ENCODE measurements at regions not wholly inside any gene's neighbourhood (a gene's known extent, or its start where the extent isn't known, plus 50 kb on each side); places are given as distances from the start of the nearest gene placed in this dataset.

DNA sequence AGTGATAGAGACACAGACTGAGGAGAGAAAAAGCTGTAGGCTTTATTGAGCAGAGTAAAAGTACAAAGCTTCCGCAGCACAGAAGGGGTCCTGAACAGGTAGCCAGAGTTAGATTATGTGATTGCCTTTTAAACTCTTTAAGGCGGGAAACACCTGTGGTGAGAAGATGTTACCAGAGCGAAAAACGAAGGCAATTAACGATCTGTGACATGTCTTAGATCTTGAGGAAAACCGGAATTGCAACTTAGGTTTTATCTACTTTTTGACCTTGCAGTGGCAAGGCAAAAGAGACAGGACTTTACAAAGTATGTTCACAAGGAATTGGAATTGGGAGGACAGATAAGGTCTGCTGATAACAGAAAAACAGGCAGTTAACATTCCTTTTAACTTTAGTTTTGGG lies 493.6 kb upstream of the FAT3 start:
- H3K4me3 ChIP-seq (ENCODE audit: low read length in 2 of 2) = no peak overlapping the region
- no peaks in the 10 kb centered on the region for H3K36me3 ChIP-seq (ENCODE audit: control insufficient read depth in 2 of 2, insufficient read depth in 2 of 2, low read length in 2 of 2)
- no peaks in the 10 kb centered on the region for H3K27me3 ChIP-seq (ENCODE audit: control insufficient read depth in 1 of 2, insufficient read depth in 2 of 2, low read length in 2 of 2)
- no peaks in the 10 kb centered on the region for H3K4me1 ChIP-seq (ENCODE audit: control insufficient read depth, insufficient read depth, low read length)
- no peak overlapping the region for H3K9ac ChIP-seq (ENCODE audit: low read length in 2 of 2)
- H3K9me3 ChIP-seq (ENCODE audit: control insufficient read depth in 2 of 2, low read length in 2 of 2) = no peaks in the 10 kb centered on the region
- no peak overlapping the region for H3K27ac ChIP-seq (ENCODE audit: low read length)

DNA sequence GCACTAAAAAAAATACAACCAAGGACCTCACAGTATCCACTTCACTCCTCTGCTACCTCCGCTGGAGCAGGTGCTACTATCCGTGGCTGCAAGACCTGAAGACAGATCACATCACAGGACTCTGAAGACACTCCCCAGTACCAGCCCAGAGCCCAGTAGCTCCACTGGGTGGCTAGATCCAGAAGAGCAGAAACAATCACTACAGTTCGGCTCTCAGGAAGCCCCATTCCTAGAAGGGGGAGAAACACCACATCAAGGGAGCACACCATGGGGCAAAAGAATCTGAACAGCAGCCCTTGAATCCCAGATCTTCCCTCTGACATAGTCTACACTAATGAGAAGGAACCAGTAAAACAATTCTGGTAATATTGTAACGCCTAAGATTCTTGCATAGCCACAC lies 494.0 kb upstream of the FAT3 start:
- Histone ChIP-seq H3K4me1 (ENCODE audit: control insufficient read depth, insufficient read depth, low read length) (no peaks in the 10 kb centered on the region), H3K9ac (ENCODE audit: low read length in 2 of 2) (no peak overlapping the region), H3K9me3 (ENCODE audit: control insufficient read depth in 2 of 2, low read length in 2 of 2) (no peaks in the 10 kb centered on the region), H3K4me3 (ENCODE audit: low read length in 2 of 2) (no peak overlapping the region), H3K27ac (ENCODE audit: low read length) (no peak overlapping the region), H3K27me3 (ENCODE audit: control insufficient read depth in 1 of 2, insufficient read depth in 2 of 2, low read length in 2 of 2) (no peaks in the 10 kb centered on the region), H3K36me3 (ENCODE audit: control insufficient read depth in 2 of 2, insufficient read depth in 2 of 2, low read length in 2 of 2) (no peaks in the 10 kb centered on the region)

DNA sequence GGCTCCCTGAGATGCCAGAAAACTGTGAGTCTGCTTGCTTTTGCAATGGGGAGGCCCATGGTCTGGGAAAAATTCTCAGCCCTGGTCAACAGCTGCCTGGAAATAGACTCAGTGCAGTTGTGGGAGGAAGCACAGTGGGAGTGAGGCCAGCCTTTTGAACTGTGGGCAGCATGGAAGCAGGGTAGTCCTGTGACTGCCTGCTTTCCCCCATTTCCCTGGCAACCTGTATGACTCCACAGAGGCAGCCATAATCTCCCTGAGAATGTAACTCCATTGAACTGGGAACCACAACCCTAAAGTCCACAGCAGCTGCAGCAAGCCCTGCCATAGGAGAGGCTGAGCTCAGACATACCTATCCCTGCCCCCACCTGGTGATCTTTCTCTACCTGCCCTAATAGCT lies 494.6 kb upstream of the FAT3 start:
- Histone ChIP-seq H3K4me1 (ENCODE audit: control insufficient read depth, insufficient read depth, low read length) (no peaks in the 10 kb centered on the region), H3K27me3 (ENCODE audit: control insufficient read depth in 1 of 2, insufficient read depth in 2 of 2, low read length in 2 of 2) (no peaks in the 10 kb centered on the region), H3K27ac (ENCODE audit: low read length) (no peak overlapping the region), H3K9ac (ENCODE audit: low read length in 2 of 2) (no peak overlapping the region), H3K36me3 (ENCODE audit: control insufficient read depth in 2 of 2, insufficient read depth in 2 of 2, low read length in 2 of 2) (no peaks in the 10 kb centered on the region), H3K4me3 (ENCODE audit: low read length in 2 of 2) (no peak overlapping the region), H3K9me3 (ENCODE audit: control insufficient read depth in 2 of 2, low read length in 2 of 2) (no peaks in the 10 kb centered on the region)

DNA sequence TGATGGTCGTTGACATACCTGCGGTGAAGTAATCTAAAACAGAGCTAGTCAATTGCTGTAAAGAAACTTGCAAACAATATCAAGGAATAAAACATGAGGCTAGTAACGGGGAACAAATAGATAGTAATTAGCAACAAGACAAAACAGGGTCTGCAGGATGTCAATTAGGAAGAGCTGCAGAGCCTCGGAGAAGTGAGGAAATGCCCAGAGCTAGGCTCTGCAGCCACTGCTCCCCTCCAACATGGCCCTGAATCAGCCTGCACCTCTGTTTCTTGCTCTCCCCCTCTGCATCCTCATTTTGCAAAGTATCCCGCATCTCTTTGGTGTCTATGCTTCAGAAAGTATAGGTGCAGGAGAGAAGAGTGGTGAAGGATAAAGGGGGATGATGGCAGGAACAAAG lies 507.4 kb upstream of the FAT3 start:
- H3K4me1 ChIP-seq (ENCODE audit: control insufficient read depth, insufficient read depth, low read length) = no peaks in the 10 kb centered on the region
- H3K9ac ChIP-seq (ENCODE audit: low read length in 2 of 2) = no peak overlapping the region
- no peaks in the 10 kb centered on the region for H3K9me3 ChIP-seq (ENCODE audit: control insufficient read depth in 2 of 2, low read length in 2 of 2)
- H3K27me3 ChIP-seq (ENCODE audit: control insufficient read depth in 1 of 2, insufficient read depth in 2 of 2, low read length in 2 of 2) = no peaks in the 10 kb centered on the region
- H3K27ac ChIP-seq (ENCODE audit: low read length) = no peak overlapping the region
- H3K36me3 ChIP-seq (ENCODE audit: control insufficient read depth in 2 of 2, insufficient read depth in 2 of 2, low read length in 2 of 2) = no peaks in the 10 kb centered on the region
- no peak overlapping the region for H3K4me3 ChIP-seq (ENCODE audit: low read length in 2 of 2)

DNA sequence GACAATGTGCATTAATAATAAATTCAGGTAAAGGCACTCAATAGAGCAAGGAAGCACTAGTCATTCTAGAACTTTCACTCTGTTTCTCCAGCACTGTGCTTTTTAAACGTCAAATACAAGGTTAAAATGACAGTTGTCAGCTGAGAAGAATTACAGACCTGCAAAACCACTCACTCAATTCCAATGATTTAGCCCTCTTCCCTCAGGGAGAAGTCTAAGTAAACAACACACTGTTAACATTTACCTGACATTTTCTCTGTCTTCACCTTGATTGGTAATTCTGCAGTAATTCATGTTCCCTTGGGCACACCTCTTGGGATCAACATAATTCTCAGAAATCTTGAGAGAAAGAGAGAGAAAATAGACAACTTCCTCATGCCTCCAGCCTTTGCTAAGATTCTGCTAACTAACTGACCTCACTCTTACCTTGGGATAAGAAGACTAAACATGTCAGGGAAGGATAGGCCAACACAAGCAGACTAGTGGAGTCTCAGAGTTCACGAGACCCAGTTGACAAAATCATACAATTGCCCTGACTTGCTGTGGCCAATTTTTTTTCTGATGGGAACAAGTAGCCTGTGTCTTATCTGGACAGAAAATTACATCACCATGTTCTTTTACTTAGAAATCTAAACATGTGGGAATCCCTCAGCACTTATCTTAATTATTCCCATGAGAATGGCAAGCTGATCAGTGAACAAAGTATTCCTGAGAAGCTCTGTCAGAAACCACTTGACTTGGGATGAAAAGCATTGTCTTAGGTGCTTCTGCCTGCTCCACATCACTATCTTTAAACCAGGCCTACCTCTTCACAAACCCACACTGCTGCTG lies 516.8 kb upstream of the FAT3 start:
- no peaks in the 10 kb centered on the region for H3K27me3 ChIP-seq (ENCODE audit: control insufficient read depth in 1 of 2, insufficient read depth in 2 of 2, low read length in 2 of 2)
- H3K9ac ChIP-seq (ENCODE audit: low read length in 2 of 2) = no peak overlapping the region
- no peaks in the 10 kb centered on the region for H3K4me1 ChIP-seq (ENCODE audit: control insufficient read depth, insufficient read depth, low read length)
- no peak overlapping the region for H3K4me3 ChIP-seq (ENCODE audit: low read length in 2 of 2)
- no peaks in the 10 kb centered on the region for H3K36me3 ChIP-seq (ENCODE audit: control insufficient read depth in 2 of 2, insufficient read depth in 2 of 2, low read length in 2 of 2)
- H3K27ac ChIP-seq (ENCODE audit: low read length) = no peak overlapping the region
- H3K9me3 ChIP-seq (ENCODE audit: control insufficient read depth in 2 of 2, low read length in 2 of 2) = no peaks in the 10 kb centered on the region

DNA sequence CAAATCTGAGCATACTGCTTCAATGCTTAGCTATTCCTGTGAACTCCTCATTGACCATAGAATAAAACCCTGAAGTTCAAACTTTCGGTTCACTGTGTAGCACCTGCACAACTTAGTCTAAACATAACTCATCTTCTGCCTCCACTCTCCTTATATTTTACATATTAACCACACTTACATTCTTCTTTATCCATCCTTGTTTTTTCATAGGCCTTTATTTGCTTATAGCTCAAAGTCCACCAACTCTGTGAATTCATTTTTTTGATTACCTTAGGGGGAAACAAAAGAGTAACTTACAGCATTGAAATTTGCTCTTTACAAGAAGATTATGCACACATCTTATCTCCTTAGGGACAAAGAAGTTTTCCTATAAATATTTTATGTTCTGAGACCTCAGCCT lies 521.6 kb upstream of the FAT3 start:
- H3K9me3 ChIP-seq (ENCODE audit: control insufficient read depth in 2 of 2, low read length in 2 of 2) = no peaks in the 10 kb centered on the region
- H3K4me3 ChIP-seq (ENCODE audit: low read length in 2 of 2) = no peak overlapping the region
- H3K4me1 ChIP-seq (ENCODE audit: control insufficient read depth, insufficient read depth, low read length) = no peaks in the 10 kb centered on the region
- H3K36me3 ChIP-seq (ENCODE audit: control insufficient read depth in 2 of 2, insufficient read depth in 2 of 2, low read length in 2 of 2) = no peaks in the 10 kb centered on the region
- H3K27me3 ChIP-seq (ENCODE audit: control insufficient read depth in 1 of 2, insufficient read depth in 2 of 2, low read length in 2 of 2) = no peaks in the 10 kb centered on the region
- H3K27ac ChIP-seq (ENCODE audit: low read length) = no peak overlapping the region
- no peak overlapping the region for H3K9ac ChIP-seq (ENCODE audit: low read length in 2 of 2)

DNA sequence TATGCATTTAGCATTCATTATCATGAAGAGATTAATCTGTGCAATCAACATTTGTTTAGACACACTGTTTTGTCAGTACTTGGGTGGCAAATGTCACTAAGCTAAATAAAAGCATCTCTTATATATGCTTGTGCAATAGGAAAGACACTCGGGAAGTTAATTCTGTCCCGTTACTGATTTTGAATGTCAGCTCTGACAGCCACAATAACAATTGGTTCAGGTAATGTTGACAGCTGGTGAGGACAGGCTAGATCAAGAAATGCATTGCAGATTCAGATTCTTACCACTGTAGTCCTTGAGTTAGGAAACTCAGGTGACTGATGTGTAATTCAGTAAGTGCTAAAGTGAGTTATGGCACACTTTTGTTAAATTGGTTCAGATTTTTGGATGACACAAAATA lies 523.8 kb upstream of the FAT3 start:
- H3K4me1 ChIP-seq (ENCODE audit: control insufficient read depth, insufficient read depth, low read length) = no peaks in the 10 kb centered on the region
- no peak overlapping the region for H3K27ac ChIP-seq (ENCODE audit: low read length)
- H3K9ac ChIP-seq (ENCODE audit: low read length in 2 of 2) = no peak overlapping the region
- H3K27me3 ChIP-seq (ENCODE audit: control insufficient read depth in 1 of 2, insufficient read depth in 2 of 2, low read length in 2 of 2) = no peaks in the 10 kb centered on the region
- H3K4me3 ChIP-seq (ENCODE audit: low read length in 2 of 2) = no peak overlapping the region
- H3K9me3 ChIP-seq (ENCODE audit: control insufficient read depth in 2 of 2, low read length in 2 of 2) = no peaks in the 10 kb centered on the region
- H3K36me3 ChIP-seq (ENCODE audit: control insufficient read depth in 2 of 2, insufficient read depth in 2 of 2, low read length in 2 of 2) = no peaks in the 10 kb centered on the region

DNA sequence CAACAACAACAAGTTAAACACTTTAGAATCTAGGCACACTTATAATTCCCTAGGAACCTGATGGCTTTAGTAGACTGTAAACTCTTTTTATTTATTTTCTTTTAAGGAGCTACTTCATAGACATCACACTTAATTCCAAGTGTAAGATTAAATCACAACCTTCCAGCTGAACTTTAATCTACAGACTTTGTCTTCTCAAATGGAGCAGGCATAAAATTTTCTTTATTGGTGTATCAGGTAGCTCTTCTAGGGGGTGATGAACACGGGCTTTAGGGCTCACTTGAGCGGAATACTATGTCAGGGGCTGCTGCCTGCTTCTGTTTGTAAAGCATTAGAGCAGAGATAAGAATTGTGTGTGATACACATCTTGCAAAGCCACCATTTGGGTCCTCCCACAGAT lies 525.8 kb upstream of the FAT3 start:
- H3K36me3 ChIP-seq (ENCODE audit: control insufficient read depth in 2 of 2, insufficient read depth in 2 of 2, low read length in 2 of 2) = no peaks in the 10 kb centered on the region

DNA sequence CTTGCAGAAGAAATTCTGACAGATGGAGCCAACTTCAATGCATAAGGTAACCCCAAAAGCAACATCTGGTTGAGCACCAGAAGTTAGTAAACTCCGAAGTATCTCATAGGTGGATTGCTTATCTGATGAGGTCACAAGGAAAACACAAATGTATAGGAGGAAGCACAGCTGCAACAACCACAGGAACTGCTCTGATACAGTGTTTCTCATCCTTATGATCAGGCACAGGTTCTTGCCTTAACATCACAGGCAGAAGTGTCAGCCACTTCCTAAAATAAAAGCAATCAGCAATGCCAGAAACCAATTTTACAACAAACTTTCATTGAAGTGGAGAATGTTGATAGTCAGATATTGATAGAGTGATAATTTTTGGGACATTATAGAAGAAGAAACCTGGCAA lies 530.3 kb upstream of the FAT3 start:
- Histone ChIP-seq H3K27ac (ENCODE audit: low read length) (no peak overlapping the region), H3K36me3 (ENCODE audit: control insufficient read depth in 2 of 2, insufficient read depth in 2 of 2, low read length in 2 of 2) (no peaks in the 10 kb centered on the region), H3K4me1 (ENCODE audit: control insufficient read depth, insufficient read depth, low read length) (no peaks in the 10 kb centered on the region), H3K9me3 (ENCODE audit: control insufficient read depth in 2 of 2, low read length in 2 of 2) (no peaks in the 10 kb centered on the region), H3K9ac (ENCODE audit: low read length in 2 of 2) (no peak overlapping the region), H3K27me3 (ENCODE audit: control insufficient read depth in 1 of 2, insufficient read depth in 2 of 2, low read length in 2 of 2) (no peaks in the 10 kb centered on the region), H3K4me3 (ENCODE audit: low read length in 2 of 2) (no peak overlapping the region)

More for the DNA sequence above, 525.8 kb upstream of the FAT3 start:
- Histone ChIP-seq H3K27ac (ENCODE audit: low read length) (no peak overlapping the region), H3K27me3 (ENCODE audit: control insufficient read depth in 1 of 2, insufficient read depth in 2 of 2, low read length in 2 of 2) (no peaks in the 10 kb centered on the region), H3K9me3 (ENCODE audit: control insufficient read depth in 2 of 2, low read length in 2 of 2) (no peaks in the 10 kb centered on the region), H3K4me1 (ENCODE audit: control insufficient read depth, insufficient read depth, low read length) (no peaks in the 10 kb centered on the region), H3K4me3 (ENCODE audit: low read length in 2 of 2) (no peak overlapping the region), H3K9ac (ENCODE audit: low read length in 2 of 2) (no peak overlapping the region)

DNA sequence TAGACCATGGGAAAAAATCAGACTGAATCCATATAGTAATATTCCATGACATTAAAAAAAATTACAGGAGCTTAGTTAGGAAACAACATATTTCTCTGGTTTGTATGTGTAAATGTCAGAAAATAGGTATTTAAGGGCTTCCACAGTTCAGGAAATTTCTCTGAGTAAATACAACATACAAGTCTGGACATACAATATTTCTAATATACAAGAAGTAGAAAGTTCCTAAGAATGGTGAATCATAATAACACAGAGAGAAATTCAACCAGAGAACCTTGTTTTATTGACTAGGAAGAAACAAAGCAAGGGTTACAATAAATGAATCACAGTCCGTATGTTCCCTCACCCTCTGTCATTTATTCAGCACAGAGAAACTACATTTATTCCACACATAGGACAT lies 532.7 kb upstream of the FAT3 start:
- Histone ChIP-seq H3K4me1 (ENCODE audit: control insufficient read depth, insufficient read depth, low read length) (no peaks in the 10 kb centered on the region), H3K27ac (ENCODE audit: low read length) (no peak overlapping the region), H3K9ac (ENCODE audit: low read length in 2 of 2) (no peak overlapping the region), H3K36me3 (ENCODE audit: control insufficient read depth in 2 of 2, insufficient read depth in 2 of 2, low read length in 2 of 2) (no peaks in the 10 kb centered on the region), H3K4me3 (ENCODE audit: low read length in 2 of 2) (no peak overlapping the region), H3K27me3 (ENCODE audit: control insufficient read depth in 1 of 2, insufficient read depth in 2 of 2, low read length in 2 of 2) (no peaks in the 10 kb centered on the region), H3K9me3 (ENCODE audit: control insufficient read depth in 2 of 2, low read length in 2 of 2) (no peaks in the 10 kb centered on the region)

DNA sequence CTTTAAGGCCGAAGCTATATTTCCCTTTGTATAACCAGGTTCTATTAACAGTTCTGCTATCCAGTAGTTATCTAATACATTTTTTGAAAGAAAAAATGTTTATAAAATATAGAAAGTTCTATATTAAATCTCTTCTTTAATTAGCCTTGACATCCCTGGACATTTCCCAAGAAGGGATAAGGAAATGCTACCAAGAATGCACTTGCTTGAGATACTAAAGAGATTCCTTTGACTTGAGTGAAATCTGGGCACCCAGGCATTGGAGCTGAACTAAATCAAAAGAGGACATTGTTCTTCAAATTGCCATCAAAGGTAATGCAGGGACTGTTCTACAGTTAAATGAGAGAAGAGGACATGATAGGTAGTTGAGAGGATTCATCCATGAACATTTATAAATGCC lies 535.9 kb upstream of the FAT3 start:
- H3K27me3 ChIP-seq (ENCODE audit: control insufficient read depth in 1 of 2, insufficient read depth in 2 of 2, low read length in 2 of 2) = no peaks in the 10 kb centered on the region
- H3K27ac ChIP-seq (ENCODE audit: low read length) = no peak overlapping the region
- H3K4me1 ChIP-seq (ENCODE audit: control insufficient read depth, insufficient read depth, low read length) = no peaks in the 10 kb centered on the region
- no peaks in the 10 kb centered on the region for H3K9me3 ChIP-seq (ENCODE audit: control insufficient read depth in 2 of 2, low read length in 2 of 2)
- H3K9ac ChIP-seq (ENCODE audit: low read length in 2 of 2) = no peak overlapping the region
- H3K36me3 ChIP-seq (ENCODE audit: control insufficient read depth in 2 of 2, insufficient read depth in 2 of 2, low read length in 2 of 2) = no peaks in the 10 kb centered on the region
- no peak overlapping the region for H3K4me3 ChIP-seq (ENCODE audit: low read length in 2 of 2)

Data from stomach smooth muscle (tissue), 2 donors.